Stimulated activated CD4-positive, alpha-beta T cell treated with anti-CD3 and anti-CD28 coated beads, Interleukin-4, amount 100 ng/mL, for 24 hours (primary cell): ENCODE measurements at regions not wholly inside any gene's neighbourhood (a gene's known extent, or its start where the extent isn't known, plus 50 kb on each side); places are given as distances from the start of the nearest gene placed in this dataset.

Experiments used
- DNase-seq: peaks from one replicate; pipeline ENCODE4 v3.0.0-alpha.2; 2020

DNA sequence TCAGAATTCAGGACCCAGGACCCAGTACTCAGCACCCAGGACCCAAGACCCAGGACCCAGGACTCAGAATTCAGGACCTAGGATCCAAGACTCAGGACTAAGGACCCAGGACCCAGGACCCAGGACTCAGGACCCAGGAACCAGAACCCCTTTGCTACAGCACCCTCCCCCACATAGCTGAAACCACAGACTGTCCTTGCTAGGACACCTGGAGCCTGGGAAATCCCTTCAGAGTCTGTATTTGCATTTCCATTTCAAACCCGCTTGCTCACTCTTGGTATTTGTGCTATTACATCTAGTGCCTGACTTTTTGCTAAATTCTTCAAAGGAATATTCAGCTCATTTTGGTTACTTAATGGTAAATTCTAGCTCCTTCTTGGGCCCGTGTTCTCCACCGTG lies 275.8 kb upstream of the MAF start:
- no peak for DNase-seq

DNA sequence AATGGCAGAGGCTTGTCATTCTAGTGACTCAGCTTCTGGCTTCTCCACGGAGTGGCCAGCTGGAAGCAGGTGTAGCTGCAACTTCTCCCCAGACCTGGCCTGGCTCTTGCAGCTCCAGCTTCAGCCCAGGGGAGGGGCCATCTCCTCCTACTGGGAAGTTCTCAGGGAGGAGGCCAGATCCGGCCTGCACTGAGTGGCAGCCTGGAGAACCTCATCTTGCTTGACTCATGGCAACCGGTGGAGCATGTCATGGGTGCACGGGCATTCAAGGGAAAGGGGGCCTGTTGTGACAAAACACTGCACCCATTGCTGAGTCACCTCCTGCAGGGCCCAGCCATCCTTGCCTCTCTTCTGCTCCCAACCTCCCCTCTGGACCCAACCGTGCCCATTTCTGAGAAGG lies 273.9 kb upstream of the MAF start:
- no peak for DNase-seq

DNA sequence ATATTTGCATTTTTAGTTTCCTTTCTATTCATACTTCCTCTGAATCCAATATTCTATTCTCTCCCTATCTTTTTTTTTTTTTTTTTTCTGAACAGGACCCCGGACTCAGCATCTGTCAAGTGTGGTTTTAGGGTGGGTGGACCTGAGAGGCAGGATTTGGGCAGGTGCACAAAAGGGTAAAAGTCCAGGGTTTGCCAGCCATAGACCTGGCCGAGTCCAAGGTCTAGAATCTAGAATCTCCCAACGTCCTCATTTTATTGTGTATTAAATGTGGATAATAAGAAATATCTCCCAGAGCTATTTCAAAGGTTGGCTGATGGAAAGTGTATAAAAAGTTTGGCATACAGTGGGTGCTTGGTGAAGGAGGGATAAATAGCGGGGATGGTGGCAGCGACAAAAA lies 273.3 kb upstream of the MAF start:
- no peak for DNase-seq

DNA sequence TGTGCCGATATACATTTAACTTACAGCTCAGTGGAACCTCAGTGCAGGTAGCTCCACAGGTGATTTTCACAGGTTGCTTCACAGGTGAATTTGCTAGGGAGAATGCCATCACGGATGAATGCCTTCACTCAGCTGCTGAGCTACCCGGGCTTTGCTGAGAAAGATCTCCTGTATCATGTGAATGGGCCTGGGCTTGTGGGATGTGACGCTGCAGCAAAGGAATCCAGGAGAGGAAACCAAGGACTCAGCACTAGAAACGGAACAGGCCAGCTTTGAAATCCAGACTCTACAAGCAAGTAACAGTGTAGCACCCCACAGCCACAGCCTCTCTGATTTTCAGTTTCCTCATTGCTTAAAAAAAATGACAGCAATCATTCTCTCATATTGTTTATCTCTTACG lies 271.4 kb upstream of the MAF start:
- no peak for DNase-seq

DNA sequence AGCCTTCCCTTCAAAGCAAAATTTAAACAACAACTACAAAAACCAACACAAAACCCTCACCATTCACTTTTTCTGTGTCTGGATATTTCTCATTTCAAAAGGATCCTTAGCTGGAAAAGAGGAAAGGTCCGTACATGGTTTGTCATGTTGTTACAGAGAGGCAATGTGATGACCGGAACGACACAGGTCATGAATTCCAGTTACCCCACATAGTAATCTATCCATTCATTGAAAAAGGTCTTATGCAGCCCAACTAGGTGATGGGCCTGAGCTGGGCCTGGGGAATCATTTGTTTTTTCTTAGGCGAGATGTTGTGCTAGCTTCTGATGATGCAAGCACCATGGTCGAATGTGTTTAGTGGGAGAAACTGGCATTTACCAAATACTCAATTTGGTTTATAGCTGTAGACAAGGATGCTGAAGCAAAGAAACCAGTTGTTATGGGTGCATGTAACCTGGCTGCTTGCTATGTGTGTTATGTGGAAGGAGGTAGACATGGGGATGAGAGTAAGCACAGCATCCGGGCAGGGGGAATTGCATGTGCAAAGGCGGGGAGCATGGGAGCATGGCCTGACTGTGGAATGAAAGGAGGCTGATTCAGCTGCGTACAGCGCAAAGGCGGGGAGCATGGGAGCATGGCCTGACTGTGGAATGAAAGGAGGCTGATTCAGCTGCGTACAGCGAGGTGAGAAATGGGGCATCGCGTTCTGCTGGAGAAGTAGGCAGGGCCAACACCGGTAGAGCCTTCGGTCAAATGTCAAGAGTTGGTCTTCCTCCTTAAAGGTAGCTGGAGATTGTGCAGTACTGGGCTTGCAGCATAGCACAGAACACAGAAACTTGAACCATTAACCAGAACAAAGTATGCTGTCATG lies 269.7 kb upstream of the MAF start:
- no peak for DNase-seq

DNA sequence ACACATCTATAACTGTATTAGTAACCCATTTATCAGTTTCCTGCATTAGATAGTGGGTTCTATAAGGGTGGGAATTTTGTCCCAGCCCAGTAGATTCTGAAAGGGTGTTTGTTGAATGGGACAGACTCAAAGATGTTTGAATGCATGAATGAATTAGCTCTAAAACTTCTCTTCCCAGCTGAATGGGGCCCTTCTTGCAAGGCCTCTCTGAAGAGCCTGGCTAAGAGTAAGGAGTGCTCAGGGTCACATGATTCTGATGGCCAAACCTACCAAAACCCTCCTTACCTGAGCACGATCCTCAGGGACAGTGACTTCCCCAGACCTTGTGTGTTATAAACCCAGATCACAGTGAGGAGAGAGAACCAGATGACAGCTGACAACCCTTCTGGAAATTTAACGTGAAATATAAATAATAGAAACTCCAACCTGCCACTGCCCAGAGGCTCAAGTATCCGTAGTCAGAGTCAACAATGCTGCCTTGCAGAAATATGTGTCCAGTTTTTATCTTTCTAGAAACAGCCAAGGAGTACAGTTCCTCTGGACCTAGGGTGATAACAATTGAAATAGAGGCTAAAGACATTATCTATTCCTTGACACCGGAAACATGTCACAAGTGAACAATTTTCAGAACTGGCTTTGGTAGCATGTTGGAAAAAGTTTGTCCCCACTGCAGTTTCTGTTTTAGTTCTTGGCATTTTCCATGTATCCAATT lies 268.9 kb upstream of the MAF start:
- DNase-seq, result no peak

DNA sequence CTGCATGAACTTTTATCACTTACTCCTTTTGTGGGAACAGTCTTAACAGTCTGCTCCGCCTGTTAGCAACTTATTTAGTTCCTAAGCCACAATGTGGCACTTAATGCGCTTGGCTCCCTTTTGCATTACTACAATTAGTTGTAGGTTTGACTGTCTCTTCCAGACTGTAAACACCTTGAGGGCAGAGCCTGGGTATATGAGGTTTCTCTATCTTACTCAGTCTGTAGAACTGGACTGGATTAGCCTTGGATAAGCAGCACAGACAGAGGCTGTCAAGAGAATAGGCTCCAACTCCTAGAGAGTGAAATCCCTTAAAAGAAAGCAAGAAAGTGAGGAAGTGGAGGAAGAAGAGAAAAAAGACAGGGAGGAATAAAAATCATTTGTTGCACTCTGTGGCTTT lies 268.3 kb upstream of the MAF start:
- no peak for DNase-seq

DNA sequence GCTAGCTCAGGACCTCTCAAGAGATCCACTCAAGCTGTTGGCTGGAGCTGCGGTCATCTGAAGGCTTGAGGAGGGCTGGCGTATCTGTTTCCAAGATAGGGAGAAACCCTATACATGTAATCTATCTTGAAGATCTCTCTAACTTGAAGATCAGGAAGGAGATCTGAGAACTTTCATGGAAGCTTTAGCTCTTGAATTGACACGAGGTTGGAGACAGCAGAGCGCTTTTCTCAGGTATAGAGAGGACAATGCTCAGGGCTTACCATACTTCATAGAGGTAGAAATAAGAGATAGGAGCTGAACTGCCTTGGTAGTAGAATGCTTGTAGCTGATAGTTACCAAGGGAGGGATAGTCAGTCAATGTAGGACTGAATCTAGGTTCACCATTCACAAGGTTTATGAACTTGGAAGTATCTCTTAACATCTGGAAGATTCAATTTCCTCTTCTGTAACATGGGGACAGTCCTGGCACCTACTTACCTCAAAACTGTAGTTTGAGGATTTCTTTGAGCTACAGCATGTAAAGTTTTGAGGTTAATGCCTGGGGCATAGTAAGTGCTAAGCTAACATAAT lies 267.0 kb upstream of the MAF start:
- no peak for DNase-seq

DNA sequence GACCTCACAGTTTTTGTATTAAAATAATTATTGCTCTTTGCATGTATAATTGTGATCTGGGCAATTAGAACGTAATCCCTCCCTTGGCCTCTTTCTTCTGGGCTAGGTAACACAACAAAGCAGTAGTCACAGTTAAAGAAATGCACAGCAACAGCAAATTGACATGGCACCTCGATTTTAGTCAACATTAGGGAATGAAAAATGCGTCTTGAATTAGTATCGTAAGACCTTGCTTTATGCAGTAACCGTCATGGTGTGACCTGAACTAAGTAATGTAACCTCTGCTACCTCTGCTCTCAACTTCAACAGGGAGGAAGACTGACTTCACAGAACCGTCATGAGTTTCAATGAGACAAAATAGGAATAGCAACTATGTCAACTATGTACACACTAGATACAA lies 265.4 kb upstream of the MAF start:
- no peak for DNase-seq

DNA sequence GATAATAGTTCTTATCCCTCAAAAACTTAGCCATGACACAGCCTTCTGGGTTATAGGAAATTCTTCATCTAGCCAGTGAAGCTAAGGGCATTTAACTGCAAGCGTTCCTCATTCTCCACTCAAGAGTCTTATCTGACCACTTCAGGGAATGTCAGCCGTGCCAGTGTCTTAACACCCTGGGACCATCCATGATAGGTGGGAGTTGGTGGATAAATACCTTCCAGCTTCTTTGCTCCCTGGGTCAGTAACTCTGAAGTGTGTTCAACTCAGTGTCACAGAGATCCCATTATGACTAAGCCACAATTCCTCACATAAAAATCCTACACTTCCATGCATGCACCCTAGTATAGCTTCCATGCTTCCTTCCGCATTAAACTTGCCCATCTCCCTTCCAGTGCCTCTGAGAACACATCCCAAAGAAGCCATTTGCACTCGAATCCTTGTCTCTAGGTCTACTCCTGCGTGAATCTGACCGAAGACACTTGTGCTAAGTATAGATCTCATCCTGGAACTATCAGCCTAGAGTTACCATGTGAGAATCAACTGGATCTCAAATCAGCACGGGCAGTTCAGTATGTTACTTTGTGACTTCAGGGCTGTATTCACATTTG lies 264.3 kb upstream of the MAF start:
- DNase-seq, result no peak

DNA sequence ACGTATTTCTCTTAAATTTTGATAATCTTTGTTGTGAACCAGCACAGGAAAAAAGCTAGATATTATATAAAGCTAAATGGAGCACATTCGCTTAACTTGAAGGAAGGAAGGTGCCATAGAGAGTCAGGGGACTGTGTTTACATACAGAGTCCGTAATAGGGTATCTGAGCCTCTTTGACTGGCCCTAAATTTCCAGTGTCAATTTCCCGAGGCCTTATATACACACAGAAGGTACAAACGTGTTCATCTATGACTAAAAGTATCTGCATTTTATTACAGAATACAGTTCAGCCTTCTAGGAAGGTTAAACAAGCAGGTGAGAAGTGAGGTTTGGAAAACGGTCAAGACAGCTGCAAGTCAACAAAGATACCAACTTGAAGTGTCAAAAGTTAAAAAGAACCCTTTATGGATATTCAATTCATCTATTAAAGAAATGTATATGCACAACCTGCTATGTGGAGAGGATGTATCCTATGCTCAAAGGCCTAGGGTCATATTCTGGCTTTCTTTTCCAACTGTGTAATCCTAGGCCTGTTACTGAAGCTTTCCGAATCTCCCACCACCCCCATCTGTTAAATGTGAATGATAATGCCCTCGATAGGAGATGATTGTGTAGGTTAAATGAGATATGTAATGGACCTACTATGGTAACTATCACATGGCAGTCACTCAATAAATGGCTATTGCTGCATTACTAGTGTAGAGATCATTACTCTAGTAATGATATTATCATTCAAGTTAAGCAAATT lies 263.7 kb upstream of the MAF start:
- DNase-seq, result no peak

DNA sequence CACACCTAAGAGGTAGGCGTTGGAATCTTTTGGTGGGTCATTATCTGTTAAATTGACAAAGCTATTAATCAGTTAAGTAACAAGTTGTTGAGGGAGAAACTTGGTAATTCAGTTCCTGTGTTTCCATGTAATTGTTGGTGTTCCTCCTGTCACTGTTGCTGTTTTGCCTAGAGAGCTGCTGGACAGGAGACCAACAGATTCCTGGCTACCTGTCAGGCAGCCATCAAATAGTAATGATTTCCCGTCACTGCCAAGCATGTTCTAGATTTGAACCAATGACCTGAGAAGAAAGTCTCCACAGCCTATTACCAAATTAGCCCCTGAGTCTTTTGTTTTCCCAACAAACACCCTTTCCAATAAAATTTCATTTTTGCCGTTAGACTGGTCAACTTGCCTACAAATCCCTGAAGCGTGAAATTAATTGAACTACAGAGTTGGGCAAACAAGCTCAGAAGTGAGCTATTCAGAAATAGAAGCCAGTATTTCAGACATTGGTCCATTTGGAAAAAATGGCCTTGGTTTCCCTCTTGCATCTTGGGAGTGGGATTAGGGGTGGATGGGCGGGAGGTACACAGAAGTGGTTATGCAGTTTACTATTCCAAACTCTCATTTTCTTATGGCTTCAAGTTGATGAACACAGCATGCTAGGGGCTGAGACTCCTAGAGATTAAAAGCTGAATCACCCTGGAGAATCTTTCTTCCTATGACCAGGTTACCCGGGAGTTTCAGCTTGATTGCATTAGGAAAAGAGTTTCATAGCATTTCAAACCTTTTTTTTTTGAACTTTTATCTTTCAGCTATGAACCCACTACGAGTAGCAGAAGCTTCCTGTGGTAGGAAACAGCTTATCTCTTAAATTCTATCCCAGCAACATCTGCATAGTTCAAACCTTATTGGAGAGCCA lies 262.8 kb upstream of the MAF start:
- DNase-seq, result no peak

DNA sequence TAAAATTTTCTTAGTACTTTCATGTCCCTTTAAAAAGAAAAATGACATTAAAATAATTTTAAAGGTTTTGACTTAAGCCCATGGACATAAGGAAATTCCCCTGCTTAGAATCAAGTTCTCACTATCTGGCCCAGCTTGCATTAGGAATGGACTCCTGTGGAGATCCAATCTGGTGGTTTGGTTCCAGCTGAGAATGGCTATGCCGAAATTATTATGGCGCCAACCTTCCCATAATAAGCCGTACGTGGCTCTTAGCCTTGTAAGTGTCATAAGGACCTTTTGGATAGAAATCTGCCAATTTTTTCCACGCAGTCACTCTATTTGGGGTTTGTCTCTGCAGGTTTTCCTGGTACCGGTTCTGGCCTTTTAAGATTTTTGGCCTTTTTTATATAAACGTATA lies 262.1 kb upstream of the MAF start:
- no peak for DNase-seq

DNA sequence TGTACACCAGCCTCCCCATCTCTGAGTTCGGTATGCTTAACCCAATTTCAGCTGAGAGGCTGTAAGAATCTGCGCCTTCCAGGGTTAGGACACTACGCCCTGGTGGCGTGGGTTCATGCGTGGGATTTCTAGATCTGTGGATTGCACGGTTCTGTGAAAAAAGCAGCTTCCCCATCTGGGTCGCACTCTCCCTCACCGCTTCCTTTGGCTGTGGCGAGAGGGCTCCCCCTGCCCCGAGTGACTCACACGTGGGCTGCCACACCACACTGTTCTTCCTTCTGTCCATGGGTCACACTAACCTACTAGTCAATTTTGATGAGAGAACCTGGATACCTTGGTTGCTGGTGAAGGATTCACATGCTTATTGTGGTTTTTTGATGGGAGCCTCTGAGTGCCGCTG lies 256.0 kb upstream of the MAF start:
- DNase-seq, result no peak

DNA sequence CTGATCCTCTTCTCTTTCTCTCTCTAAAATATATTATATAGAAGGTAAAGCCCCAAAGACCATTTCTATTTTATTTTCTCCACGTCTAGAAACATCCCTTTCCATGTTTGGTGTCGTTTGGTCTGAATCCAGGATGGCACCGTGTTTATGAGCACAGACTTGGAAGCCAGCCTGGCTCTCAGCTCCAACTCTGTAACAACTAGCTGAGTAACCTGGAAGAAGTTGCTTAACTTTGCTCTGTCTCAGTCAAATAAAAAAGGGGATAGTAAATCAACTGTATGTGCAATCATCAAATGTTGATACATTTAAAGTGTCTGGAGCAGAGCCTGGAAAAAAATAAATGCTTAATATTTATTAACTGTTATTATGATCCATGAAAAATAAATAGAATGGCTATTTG lies 249.8 kb upstream of the MAF start:
- no peak for DNase-seq

DNA sequence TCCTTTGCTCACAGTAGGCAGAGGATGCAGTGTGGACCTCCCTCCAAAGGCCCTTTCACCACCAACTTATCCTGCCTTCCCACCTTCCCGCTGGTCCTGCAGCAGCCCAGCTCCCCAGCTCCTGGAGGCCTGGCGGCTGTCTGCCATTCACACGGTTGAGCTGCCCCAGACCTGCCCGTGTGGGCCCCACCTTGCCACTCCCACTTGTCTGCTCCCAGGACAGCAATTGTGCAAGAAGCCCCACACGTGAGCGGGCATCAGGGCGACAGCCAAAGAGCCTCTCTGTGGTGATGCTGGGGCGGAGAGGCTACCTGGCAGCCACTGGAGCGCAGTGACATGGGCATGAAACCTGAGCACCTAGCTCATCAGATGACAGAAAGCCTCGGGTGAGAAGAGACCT lies 248.6 kb upstream of the MAF start:
- DNase-seq, result no peak

DNA sequence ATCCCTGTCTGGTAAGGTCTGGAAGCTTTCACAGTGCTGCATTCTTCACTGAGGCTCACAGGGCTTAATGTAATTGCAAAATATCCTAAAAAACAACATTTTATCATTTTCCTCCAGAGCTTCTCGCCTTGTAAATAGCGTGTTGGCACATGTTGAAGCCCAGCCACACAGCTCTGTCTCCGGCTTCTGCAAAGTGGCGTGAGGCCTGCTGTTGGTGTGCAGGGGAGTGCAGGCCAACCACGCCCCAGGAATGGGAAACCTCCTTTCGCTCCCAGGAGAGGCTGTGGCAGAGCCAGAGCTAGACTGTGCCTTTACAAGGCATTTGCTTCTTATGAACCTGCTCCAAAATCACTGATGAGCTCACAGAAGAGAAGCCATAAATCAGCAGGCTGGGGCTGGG lies 248.2 kb upstream of the MAF start:
- no peak for DNase-seq

DNA sequence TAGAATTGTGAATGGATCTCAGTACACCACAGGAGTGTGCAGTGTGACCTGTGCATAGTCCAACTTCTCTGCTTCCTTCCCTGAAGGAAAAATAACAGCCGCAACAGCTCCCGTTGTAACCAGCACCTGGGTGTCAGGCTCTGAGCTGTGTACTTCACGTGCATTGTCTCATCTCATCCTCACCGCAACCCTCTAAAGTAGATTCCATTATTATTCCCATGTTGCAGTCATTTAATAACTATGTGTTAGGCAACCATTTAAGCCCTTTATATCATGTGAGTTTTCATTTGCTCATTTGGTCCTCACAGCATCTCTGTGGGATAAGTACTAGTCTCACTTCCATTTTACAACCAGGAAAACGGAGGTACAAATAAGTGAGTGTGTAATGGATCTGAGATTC lies 247.0 kb upstream of the MAF start:
- DNase-seq, result no peak

DNA sequence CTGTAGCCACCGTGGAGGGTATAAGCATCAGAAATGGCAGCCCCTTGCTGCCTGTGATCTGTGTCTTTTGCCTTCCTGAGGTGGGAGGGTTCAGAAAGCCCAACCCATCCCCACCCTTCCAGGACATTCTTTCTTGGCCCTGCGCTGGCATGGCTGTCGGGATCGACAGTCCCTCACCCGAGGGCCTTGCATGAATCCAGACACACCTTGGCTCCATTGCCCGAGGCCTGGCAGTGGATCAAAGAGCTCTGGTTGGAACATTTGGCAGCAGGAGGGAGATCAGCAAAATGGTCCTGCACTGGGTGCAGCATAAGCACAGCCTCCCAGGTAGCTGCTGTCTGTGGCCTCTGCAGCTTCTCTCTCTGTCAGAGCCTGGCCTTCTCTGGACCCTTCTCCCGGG lies 246.6 kb upstream of the MAF start:
- DNase-seq, result no peak

DNA sequence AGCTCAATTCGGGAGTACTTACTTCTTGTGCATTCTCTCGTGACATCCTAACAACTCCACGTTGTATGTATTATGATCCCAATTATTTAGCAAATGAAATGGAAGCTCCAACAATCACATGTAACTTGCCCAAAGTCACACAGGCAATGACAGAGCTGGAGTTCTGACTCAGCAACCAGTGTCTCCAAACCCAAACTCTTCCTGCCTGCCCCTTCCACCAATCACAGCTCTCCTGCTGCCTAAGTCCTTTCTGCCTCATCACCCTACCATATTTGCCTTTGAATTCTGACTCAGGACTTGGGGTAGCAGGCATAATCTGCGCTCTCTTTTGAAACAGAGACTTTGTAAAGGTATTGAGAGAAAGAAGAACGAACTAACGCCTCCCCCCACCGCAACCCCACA lies 245.2 kb upstream of the MAF start:
- DNase-seq, result no peak

DNA sequence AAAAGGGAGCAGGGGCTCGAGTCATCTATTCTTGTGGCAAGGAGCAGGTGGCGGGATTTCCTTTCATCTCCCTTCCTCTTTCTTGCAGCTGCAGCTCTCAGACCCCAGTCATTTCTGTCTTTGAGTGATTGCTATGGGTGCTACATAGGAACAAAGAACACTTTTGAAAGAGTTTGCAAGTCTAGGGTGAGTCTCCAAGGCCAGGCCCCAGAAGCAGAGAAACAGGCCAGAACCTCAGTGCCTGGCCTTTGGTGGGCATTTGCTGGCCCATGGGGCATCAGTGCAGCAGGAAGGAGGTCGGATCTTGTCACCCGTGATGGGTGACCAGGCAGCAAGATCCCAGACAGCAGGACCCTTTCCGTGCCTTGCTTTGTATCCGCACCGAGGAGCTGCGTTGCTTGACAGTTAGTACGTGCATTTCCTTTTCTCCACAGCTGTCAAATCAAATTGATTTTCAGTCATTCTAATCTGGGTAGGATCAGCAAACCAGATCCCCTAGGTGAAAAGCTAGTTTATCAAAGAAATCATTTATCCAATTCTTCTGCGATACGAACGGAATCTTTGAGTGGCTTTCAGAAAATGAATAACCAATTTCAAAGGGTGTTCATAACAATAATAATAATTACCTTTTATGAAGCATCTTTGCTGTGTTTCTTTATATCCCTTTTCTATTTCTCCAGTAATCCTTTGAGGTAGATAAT lies 244.6 kb upstream of the MAF start:
- DNase-seq, result no peak
